NCI-H460 (cell line): ENCODE measurements at regions not wholly inside any gene's neighbourhood (a gene's known extent, or its start where the extent isn't known, plus 50 kb on each side); places are given as distances from the start of the nearest gene placed in this dataset.

Experiments used
- DNase-seq: peaks from one replicate; pipeline ENCODE4 v3.0.0-alpha.2; 2016; ENCODE audit warnings: low read depth; ENCODE audit errors: extremely low read depth

DNA sequence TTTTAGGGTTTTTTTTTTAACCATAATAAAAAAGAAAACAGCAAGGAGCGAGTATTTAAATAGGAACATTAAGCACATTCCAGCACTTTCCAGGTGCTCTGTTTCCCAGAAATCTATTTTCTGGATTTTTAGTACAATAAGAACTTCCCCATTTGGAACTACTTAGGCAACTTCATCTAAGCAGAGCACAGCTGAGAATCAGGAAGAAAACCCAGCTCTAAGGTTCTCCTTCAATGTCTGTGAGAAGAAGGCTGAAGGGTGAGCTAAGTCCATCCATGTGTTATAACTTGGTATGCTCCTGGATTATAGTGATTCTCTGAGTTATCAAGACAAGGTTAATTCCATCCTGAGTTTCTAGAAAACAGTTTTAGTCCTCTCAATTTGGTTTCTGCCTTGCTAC, 181.9 kb downstream of the CYP26A1 start:
- no peak for DNase-seq
